ENCODE measurements at regions not wholly inside any gene's neighbourhood (a gene's known extent, or its start where the extent isn't known, plus 50 kb on each side); places are given as distances from the start of the nearest gene placed in this dataset.

GRCh38 chr5:57626703-57627102, 144.1 kb upstream of the ACTBL2 start:
- Histone ChIP-seq H3K27me3 (ENCODE audit: control insufficient read depth, insufficient read depth, low read length) (no peaks in the 10 kb centered on the region), H3K4me3 (ENCODE audit: low read length) (no peak overlapping the region), H3K4me1 (ENCODE audit: control insufficient read depth, insufficient read depth, low read length) (no peaks in the 10 kb centered on the region), H3K9me3 (ENCODE audit: control insufficient read depth, insufficient read depth, low read length) (no peaks in the 10 kb centered on the region), H3K36me3 (ENCODE audit: control insufficient read depth, insufficient read depth, low read length) (no peaks in the 10 kb centered on the region), H3K27ac (ENCODE audit: low read length) (no peak overlapping the region)
- 100% methylated on average over 1 of the region's 1 CpG for WGBS (ENCODE audit: insufficient coverage)
- H3K4me1 Mint-ChIP-seq, result no peaks in the 10 kb centered on the region
- no peak for TF ChIP-seq CTCF (IDR thresholded peaks at IDR 0.05)
- H3K36me3 Mint-ChIP-seq, result no peaks in the 10 kb centered on the region
- H3K27me3 Mint-ChIP-seq (ENCODE audit: low read depth in 2 of 2), result no peaks in the 10 kb centered on the region
- H3K27ac Mint-ChIP-seq, result no peak overlapping the region
- intact Hi-C loops (cut with micrococcal nuclease), result no loop called here
- no peak for DNase-seq
- H3K9me3 Mint-ChIP-seq, result no peaks in the 10 kb centered on the region
- H3K4me3 Mint-ChIP-seq, result no peak overlapping the region
- no peak for ATAC-seq

GRCh38 chr5:57621624-57622023, 139.0 kb upstream of the ACTBL2 start:
- WGBS (ENCODE audit: insufficient coverage), result 88% methylated on average over 3 of the region's 3 CpGs

GRCh38 chr5:57618767-57619381, 136.3 kb upstream of the ACTBL2 start:
- ATAC-seq, result no peak
- H3K27me3 Mint-ChIP-seq (ENCODE audit: low read depth in 2 of 2), result peaks cover 0 to 12% of the 10 kb centered on the region in 2 donors
- Histone ChIP-seq H3K27me3 (ENCODE audit: control insufficient read depth, insufficient read depth, low read length) (no peaks in the 10 kb centered on the region), H3K27ac (ENCODE audit: low read length) (no peak overlapping the region), H3K4me3 (ENCODE audit: low read length) (no peak overlapping the region), H3K9me3 (ENCODE audit: control insufficient read depth, insufficient read depth, low read length) (no peaks in the 10 kb centered on the region), H3K36me3 (ENCODE audit: control insufficient read depth, insufficient read depth, low read length) (no peaks in the 10 kb centered on the region), H3K4me1 (ENCODE audit: control insufficient read depth, insufficient read depth, low read length) (no peaks in the 10 kb centered on the region)
- no peaks in the 10 kb centered on the region for H3K4me1 Mint-ChIP-seq
- no peak for TF ChIP-seq CTCF (IDR thresholded peaks at IDR 0.05)
- peaks cover 2 to 3% of the 10 kb centered on the region in 2 donors for H3K9me3 Mint-ChIP-seq
- no peaks in the 10 kb centered on the region for H3K36me3 Mint-ChIP-seq
- no peak for DNase-seq
- H3K4me3 Mint-ChIP-seq, result no peak overlapping the region
- 75% methylated on average over 1 of the region's 4 CpGs for WGBS (ENCODE audit: insufficient coverage)
- no peak overlapping the region for H3K27ac Mint-ChIP-seq
- intact Hi-C loops (cut with micrococcal nuclease), result no loop called here

More at GRCh38 chr5:57621624-57622023, 139.0 kb upstream of the ACTBL2 start:
- intact Hi-C loops (cut with micrococcal nuclease), result no loop called here
- Mint-ChIP-seq H3K4me1 (no peaks in the 10 kb centered on the region), H3K27ac (no peak overlapping the region), H3K27me3 (ENCODE audit: low read depth in 2 of 2) (no peaks in the 10 kb centered on the region), H3K4me3 (no peak overlapping the region), H3K36me3 (no peaks in the 10 kb centered on the region), H3K9me3 (peaks cover 2 to 3% of the 10 kb centered on the region in 2 donors)
- TF ChIP-seq CTCF (IDR thresholded peaks at IDR 0.05), result no peak
- H3K4me1 ChIP-seq (ENCODE audit: control insufficient read depth, insufficient read depth, low read length), result no peaks in the 10 kb centered on the region
- no peaks in the 10 kb centered on the region for H3K9me3 ChIP-seq (ENCODE audit: control insufficient read depth, insufficient read depth, low read length)
- DNase-seq (no peak), ATAC-seq (no peak)
- no peaks in the 10 kb centered on the region for H3K27me3 ChIP-seq (ENCODE audit: control insufficient read depth, insufficient read depth, low read length)
- no peak overlapping the region for H3K27ac ChIP-seq (ENCODE audit: low read length)
- H3K36me3 ChIP-seq (ENCODE audit: control insufficient read depth, insufficient read depth, low read length), result no peaks in the 10 kb centered on the region
- no peak overlapping the region for H3K4me3 ChIP-seq (ENCODE audit: low read length)

- H3K27me3 ChIP-seq (ENCODE audit: control insufficient read depth, insufficient read depth, low read length), result no peaks in the 10 kb centered on the region
- intact Hi-C loops (cut with micrococcal nuclease), result no loop called here
- H3K9me3 Mint-ChIP-seq, result peaks cover 0 to 2% of the 10 kb centered on the region in 2 donors
- no peak for TF ChIP-seq CTCF (IDR thresholded peaks at IDR 0.05)
- DNase-seq, result no peak
- no peak overlapping the region for H3K4me3 ChIP-seq (ENCODE audit: low read length)
- no peak for ATAC-seq
- H3K36me3 Mint-ChIP-seq, result no peaks in the 10 kb centered on the region
- H3K4me1 Mint-ChIP-seq, result no peaks in the 10 kb centered on the region
- no peaks in the 10 kb centered on the region for H3K36me3 ChIP-seq (ENCODE audit: control insufficient read depth, insufficient read depth, low read length)
- no peak overlapping the region for H3K4me3 Mint-ChIP-seq
- no peak overlapping the region for H3K27ac ChIP-seq (ENCODE audit: low read length)
- no peak overlapping the region for H3K27ac Mint-ChIP-seq
- H3K27me3 Mint-ChIP-seq (ENCODE audit: low read depth in 2 of 2), result peaks cover 0 to 13% of the 10 kb centered on the region in 2 donors
- H3K9me3 ChIP-seq (ENCODE audit: control insufficient read depth, insufficient read depth, low read length), result no peaks in the 10 kb centered on the region
- H3K4me1 ChIP-seq (ENCODE audit: control insufficient read depth, insufficient read depth, low read length), result no peaks in the 10 kb centered on the region
Measured at GRCh38 chr5:57613741-57614140, 131.1 kb upstream of the ACTBL2 start.
